ENCODE measurements at regions not wholly inside any gene's neighbourhood (a gene's known extent, or its start where the extent isn't known, plus 50 kb on each side); places are given as distances from the start of the nearest gene placed in this dataset.

DNA sequence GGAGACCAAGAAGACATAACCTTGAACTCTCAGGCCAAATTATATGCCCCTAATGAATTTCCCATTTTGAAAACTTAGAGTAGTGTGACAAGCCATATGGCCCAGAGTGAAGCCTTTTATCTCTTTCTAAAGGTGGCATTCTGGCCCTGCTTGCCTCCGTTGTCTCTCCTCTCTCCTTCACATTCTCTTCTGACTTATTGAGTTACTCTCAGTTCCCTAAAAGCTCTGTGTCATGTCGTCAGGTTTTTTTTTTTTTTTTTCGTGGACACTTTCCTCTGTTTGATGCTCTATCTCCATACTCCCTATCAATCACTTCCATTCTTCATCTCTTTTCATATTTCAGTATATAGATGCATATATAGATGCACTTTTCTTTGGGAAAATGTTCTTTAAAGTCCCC lies 128.1 kb upstream of the RPRM start (continued):
- TF ChIP-seq ZHX1 (CRISPR knock-in tag; IDR thresholded peaks at IDR 0.05; ENCODE audit: low read depth) = no peak
- TF ChIP-seq, protein P1, sequence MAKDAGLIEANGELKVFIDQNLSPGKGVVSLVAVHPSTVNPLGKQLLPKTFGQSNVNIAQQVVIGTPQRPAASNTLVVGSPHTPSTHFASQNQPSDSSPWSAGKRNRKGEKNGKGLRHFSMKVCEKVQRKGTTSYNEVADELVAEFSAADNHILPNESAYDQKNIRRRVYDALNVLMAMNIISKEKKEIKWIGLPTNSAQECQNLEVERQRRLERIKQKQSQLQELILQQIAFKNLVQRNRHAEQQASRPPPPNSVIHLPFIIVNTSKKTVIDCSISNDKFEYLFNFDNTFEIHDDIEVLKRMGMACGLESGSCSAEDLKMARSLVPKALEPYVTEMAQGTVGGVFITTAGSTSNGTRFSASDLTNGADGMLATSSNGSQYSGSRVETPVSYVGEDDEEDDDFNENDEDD (CRISPR knock-in tag; IDR thresholded peaks at IDR 0.05; ENCODE audit: borderline replicate concordance) = no peak
- no peak for TF ChIP-seq SRSF1 (optimal IDR thresholded peaks at IDR 0.05; ENCODE audit: low read depth, low read length)
- no peak for TF ChIP-seq NFYB (CRISPR knock-in tag; IDR thresholded peaks at IDR 0.05)
- TF ChIP-seq ZNF160 (CRISPR knock-in tag; IDR thresholded peaks at IDR 0.05) = no peak
- TF ChIP-seq GLI4 (CRISPR knock-in tag; IDR thresholded peaks at IDR 0.05; ENCODE audit: borderline replicate concordance) = no peak
- no peak for TF ChIP-seq NR2F6 (IDR thresholded peaks at IDR 0.05)
- no peak for TF ChIP-seq NR2F6 (CRISPR knock-in tag; IDR thresholded peaks at IDR 0.05)
- no peak for TF ChIP-seq KDM4B (CRISPR knock-in tag; IDR thresholded peaks at IDR 0.05)

GRCh38 chr2:153622285-153622684 lies 143.7 kb upstream of the RPRM start:
- in situ Hi-C loops (cut with HindIII; ENCODE audit: extremely low pct_ligation_motif_present, low pct_unique_long_range_greater_than_20kb) (no loop called here), intact Hi-C loops (cut with micrococcal nuclease; ENCODE audit: unreplicated experiment) (no loop called here)
- no peaks in the 10 kb centered on the region for H3K36me3 ChIP-seq (replicated peaks in 1 of 2; ENCODE audit: control insufficient read depth in 1 of 2, insufficient read depth in 2 of 2, low read length in 2 of 2)
- no peak overlapping the region for H3K4me2 ChIP-seq (ENCODE audit: low read depth, low read length)
- FAIRE-seq (peak; percentile 37), ATAC-seq (no peak), DNase-seq (ENCODE audit: low spot score) (peak; percentile 3)
- ChIA-PET POLR2A (no interaction called here), CTCF (ENCODE audit: low intra/inter-chr PET ratio, low total read pairs) (no interaction called here)
- H4K20me1 ChIP-seq (ENCODE audit: insufficient read depth, low read length) = no peaks in the 10 kb centered on the region
- H3K27ac ChIP-seq (ENCODE audit: extremely low read length, insufficient read depth, low read length) = no peak overlapping the region
- peaks cover 14% of the 10 kb centered on the region; the same call in 1 of the 2 replicates for H3K9me3 ChIP-seq (ENCODE audit: low read length)
- WGBS (ENCODE audit: low lambda C conversion rate) = 2% methylated on average over 4 of the region's 4 CpGs
- BruUV-seq (replicated peaks) = no TSS peak
- no peaks in the 10 kb centered on the region for H3K27me3 ChIP-seq (ENCODE audit: control insufficient read depth in 1 of 2, insufficient read depth in 2 of 2, low read length in 2 of 2)
- no peak overlapping the region for H3K9ac ChIP-seq (ENCODE audit: insufficient read depth, low read depth, low read length)
- H3K4me1 ChIP-seq (ENCODE audit: insufficient read depth, low read length) = no peaks in the 10 kb centered on the region
- H3K79me2 ChIP-seq (ENCODE audit: insufficient read depth, low read length) = no peaks in the 10 kb centered on the region
- no peak overlapping the region for H3K4me3 ChIP-seq (replicated peaks in 1 of 3; ENCODE audit: insufficient read depth in 1 of 3, low read depth in 2 of 3, low read length in 3 of 3)
- H2AFZ ChIP-seq (ENCODE audit: low read length) = no peak overlapping the region
- TF ChIP-seq STAG1 (CRISPR knock-in tag; IDR thresholded peaks at IDR 0.05) (peak; percentile 31), HMGA1 (CRISPR knock-in tag; conservative IDR thresholded peaks at IDR 0.05) (no peak), ZNF510 (CRISPR knock-in tag; IDR thresholded peaks at IDR 0.05; ENCODE audit: low read depth) (no peak), ZBTB7A (CRISPR knock-in tag; IDR thresholded peaks at IDR 0.05) (no peak), SNRNP70 (IDR thresholded peaks at IDR 0.05; ENCODE audit: low read depth, low read length) (no peak), HOXA7 (CRISPR knock-in tag; IDR thresholded peaks at IDR 0.05) (no peak), IRF2 (CRISPR knock-in tag; IDR thresholded peaks at IDR 0.05) (no peak), NFKB2 (CRISPR knock-in tag; IDR thresholded peaks at IDR 0.05; ENCODE audit: borderline replicate concordance) (no peak), KLF15 (CRISPR knock-in tag; IDR thresholded peaks at IDR 0.05; ENCODE audit: borderline replicate concordance) (no peak), TMF1 (CRISPR knock-in tag; IDR thresholded peaks at IDR 0.05; ENCODE audit: low read depth) (no peak)
- TF ChIP-seq, protein P2, sequence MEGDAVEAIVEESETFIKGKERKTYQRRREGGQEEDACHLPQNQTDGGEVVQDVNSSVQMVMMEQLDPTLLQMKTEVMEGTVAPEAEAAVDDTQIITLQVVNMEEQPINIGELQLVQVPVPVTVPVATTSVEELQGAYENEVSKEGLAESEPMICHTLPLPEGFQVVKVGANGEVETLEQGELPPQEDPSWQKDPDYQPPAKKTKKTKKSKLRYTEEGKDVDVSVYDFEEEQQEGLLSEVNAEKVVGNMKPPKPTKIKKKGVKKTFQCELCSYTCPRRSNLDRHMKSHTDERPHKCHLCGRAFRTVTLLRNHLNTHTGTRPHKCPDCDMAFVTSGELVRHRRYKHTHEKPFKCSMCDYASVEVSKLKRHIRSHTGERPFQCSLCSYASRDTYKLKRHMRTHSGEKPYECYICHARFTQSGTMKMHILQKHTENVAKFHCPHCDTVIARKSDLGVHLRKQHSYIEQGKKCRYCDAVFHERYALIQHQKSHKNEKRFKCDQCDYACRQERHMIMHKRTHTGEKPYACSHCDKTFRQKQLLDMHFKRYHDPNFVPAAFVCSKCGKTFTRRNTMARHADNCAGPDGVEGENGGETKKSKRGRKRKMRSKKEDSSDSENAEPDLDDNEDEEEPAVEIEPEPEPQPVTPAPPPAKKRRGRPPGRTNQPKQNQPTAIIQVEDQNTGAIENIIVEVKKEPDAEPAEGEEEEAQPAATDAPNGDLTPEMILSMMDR (CRISPR knock-in tag; IDR thresholded peaks at IDR 0.05) = peak; percentile 53
